H9 (cell line): ENCODE measurements at regions not wholly inside any gene's neighbourhood (a gene's known extent, or its start where the extent isn't known, plus 50 kb on each side); places are given as distances from the start of the nearest gene placed in this dataset.

Source experiments
- DNase-seq: peaks from one replicate; pipeline ENCODE4 v3.0.0-alpha.2; 2017
- H2AFZ ChIP-seq: one replicate; pipeline ENCODE4 v1.6.1; 2013; ENCODE audit warnings: mild to moderate bottlenecking, low read length, control low read depth, moderate library complexity
- H2AK5ac ChIP-seq: 2 replicates; pipeline ENCODE4 v1.6.1; 2013; ENCODE audit warnings: low read length, control low read depth, mixed read lengths; ENCODE audit not compliant: insufficient read length
- H2BK120ac ChIP-seq: one replicate; pipeline ENCODE4 v1.6.1; 2013; ENCODE audit warnings: low read depth, mild to moderate bottlenecking, low read length, control low read depth, inconsistent platforms; ENCODE audit not compliant: poor library complexity, severe bottlenecking
- H2BK12ac ChIP-seq: 2 replicates; pipeline ENCODE4 v1.6.1; 2013; ENCODE audit warnings: low read length, control low read depth, mixed read lengths, low read depth; ENCODE audit not compliant: insufficient read length
- H2BK15ac ChIP-seq: 2 replicates; pipeline ENCODE4 v1.6.1; 2013; ENCODE audit warnings: low read depth, low read length, control low read depth
- H2BK20ac ChIP-seq: one replicate; pipeline ENCODE4 v1.6.1; 2013; ENCODE audit warnings: low read depth, mild to moderate bottlenecking, low read length, control low read depth, inconsistent platforms; ENCODE audit not compliant: poor library complexity, severe bottlenecking
- H2BK5ac ChIP-seq: 2 replicates; pipeline ENCODE4 v1.6.1; 2013; ENCODE audit warnings: low read length, control low read depth, mixed read lengths; ENCODE audit not compliant: insufficient read length
- H3K14ac ChIP-seq: 2 replicates; pipeline ENCODE4 v1.6.1; 2013; ENCODE audit warnings: low read length, control low read depth; ENCODE audit not compliant: insufficient read depth
- H3K18ac ChIP-seq: 2 replicates; pipeline ENCODE4 v1.6.1; 2013; ENCODE audit warnings: low read depth, mild to moderate bottlenecking, mixed read lengths, low read length, control low read depth; ENCODE audit not compliant: insufficient read length
- H3K23ac ChIP-seq: 2 replicates; pipeline ENCODE4 v1.6.1; 2013; ENCODE audit warnings: low read length, control low read depth, mixed read lengths, low read depth; ENCODE audit not compliant: insufficient read length
- H3K23me2 ChIP-seq: 2 replicates; pipeline ENCODE4 v1.6.1; 2013; ENCODE audit warnings: low read depth, mild to moderate bottlenecking, mixed read lengths, low read length, control low read depth; ENCODE audit not compliant: insufficient read length, poor library complexity, severe bottlenecking
- H3K27ac ChIP-seq: 2 replicates; pipeline ENCODE4 v1.5.1; 2013; ENCODE audit warnings: low read length, control low read depth, mixed read lengths, low read depth; ENCODE audit not compliant: insufficient read length
- H3K27me3 ChIP-seq: 2 replicates; pipeline ENCODE4 v1.6.1; 2013; ENCODE audit warnings: low read length, control low read depth, inconsistent platforms; ENCODE audit not compliant: insufficient read depth
- H3K4ac ChIP-seq: 2 replicates; pipeline ENCODE4 v1.6.1; 2013; ENCODE audit warnings: low read depth, mild to moderate bottlenecking, control low read depth, inconsistent platforms, low read length, moderate library complexity
- H3K4me1 ChIP-seq: 2 replicates; pipeline ENCODE4 v1.6.1; 2013; ENCODE audit warnings: low read length, control low read depth, inconsistent platforms; ENCODE audit not compliant: insufficient read depth
- H3K4me2 ChIP-seq: 2 replicates; pipeline ENCODE4 v1.6.1; 2013; ENCODE audit warnings: low read length, control low read depth, mixed read lengths; ENCODE audit not compliant: insufficient read length, insufficient read depth
- H3K56ac ChIP-seq: 2 replicates; pipeline ENCODE4 v1.6.1; 2013; ENCODE audit warnings: low read depth, mild to moderate bottlenecking, mixed read lengths, low read length, control low read depth; ENCODE audit not compliant: insufficient read length
- H3K79me1 ChIP-seq: 2 replicates; pipeline ENCODE4 v1.6.1; 2013; ENCODE audit warnings: low read depth, mild to moderate bottlenecking, moderate library complexity, low read length, control low read depth, inconsistent platforms; ENCODE audit not compliant: insufficient read depth, poor library complexity, severe bottlenecking
- H3K79me2 ChIP-seq: 2 replicates; pipeline ENCODE4 v1.6.1; 2013; ENCODE audit warnings: low read length, control low read depth, inconsistent platforms; ENCODE audit not compliant: insufficient read depth
- H3K9ac ChIP-seq: 2 replicates; pipeline ENCODE4 v1.6.1; 2013; ENCODE audit warnings: low read length, control low read depth, mixed read lengths; ENCODE audit not compliant: insufficient read length; ENCODE audit errors: extremely low read depth
- H3K9me3 ChIP-seq: one replicate; pipeline ENCODE4 v1.6.1; 2013; ENCODE audit warnings: low read depth, low read length, inconsistent platforms; ENCODE audit not compliant: control insufficient read depth
- H3T11ph ChIP-seq: one replicate; pipeline ENCODE4 v1.6.1; 2013; ENCODE audit warnings: mild to moderate bottlenecking, low read length, control low read depth, inconsistent platforms
- H4K20me1 ChIP-seq: one replicate; pipeline ENCODE4 v1.6.1; 2013; ENCODE audit not compliant: control insufficient read depth, insufficient read length, insufficient read depth
- H4K5ac ChIP-seq: 2 replicates; pipeline ENCODE4 v1.6.1; 2013; ENCODE audit warnings: low read depth, mild to moderate bottlenecking, mixed read lengths, low read length, control low read depth; ENCODE audit not compliant: insufficient read length
- H4K8ac ChIP-seq: replicated peaks from 2 replicates; pipeline ENCODE4 v1.6.1; 2013; ENCODE audit warnings: low read length, control low read depth, mixed read lengths, low read depth; ENCODE audit not compliant: insufficient read length
- H4K91ac ChIP-seq: 2 replicates; pipeline ENCODE4 v1.6.1; 2013; ENCODE audit warnings: low read depth, mild to moderate bottlenecking, moderate library complexity, mixed read lengths, low read length, control low read depth; ENCODE audit not compliant: insufficient read length
- H3K27ac Mint-ChIP-seq, 3 experiments: 2 replicates in 2 of 3; 3 replicates in 1 of 3; pipeline ENCODE4 v1.8.0; 2020 to 2021; ENCODE audit warnings: mixed read lengths in 3 of 3, mild to moderate bottlenecking in 1 of 3, moderate library complexity in 1 of 3
- H3K27me3 Mint-ChIP-seq: 2 replicates; pipeline ENCODE4 v1.8.0; 2021; ENCODE audit warnings: low read depth, mild to moderate bottlenecking, moderate library complexity, mixed read lengths
- H3K36me3 Mint-ChIP-seq, 3 experiments: 2 replicates in 2 of 3; 3 replicates in 1 of 3; pipeline ENCODE4 v1.8.0; 2020 to 2021; ENCODE audit warnings: low read depth in 3 of 3, mixed read lengths in 3 of 3; ENCODE audit not compliant: insufficient read depth in 1 of 3
- H3K4me1 Mint-ChIP-seq, 2 experiments: 2 replicates each; pipeline ENCODE4 v1.8.0; 2020; ENCODE audit warnings: mixed read lengths in 2 of 2
- H3K4me3 Mint-ChIP-seq, 2 experiments: 2 replicates in 1 of 2; 3 replicates in 1 of 2; pipeline ENCODE4 v1.8.0; 2020 to 2021; ENCODE audit warnings: mild to moderate bottlenecking in 2 of 2, mixed read lengths in 2 of 2, moderate library complexity in 1 of 2
- H3K9me3 Mint-ChIP-seq, 2 experiments: 2 replicates in 1 of 2; 3 replicates in 1 of 2; pipeline ENCODE4 v1.8.0; 2020; ENCODE audit warnings: mild to moderate bottlenecking in 2 of 2, mixed read lengths in 2 of 2, moderate library complexity in 1 of 2
- CTCF ChIP-seq: fragments of 200-600 bp; sonication (generic); conservative IDR thresholded peaks from 3 replicates; pipeline ENCODE4 v1.8.0; 2021; ENCODE audit warnings: antibody characterized with exemption, mild to moderate bottlenecking
- WGBS: extraction: QIAGEN DNeasy Blood & Tissue Kit; methylation state at CpG from one replicate; pipeline ENCODE4 v1.1.7; 2013; ENCODE audit warnings: missing lambda C conversion rate, low lambda C conversion rate, mixed read lengths; ENCODE audit not compliant: insufficient read length; ENCODE audit errors: extremely low coverage; 5-methylcytosine and 5-hydroxymethylcytosine counted together

- H3K9me3 ChIP-seq: no peaks in the 10 kb centered on the region
Observed at GRCh38 chr2:120974950-120975349, 239.3 kb downstream of the GLI2 start.

More at GRCh38 chr2:120974950-120975349, 239.3 kb downstream of the GLI2 start:
- Histone ChIP-seq H3K56ac (no peak overlapping the region), H3K4me1 (no peaks in the 10 kb centered on the region), H2AFZ (no peak overlapping the region), H2BK15ac (no peak overlapping the region), H3K27ac (no peak overlapping the region), H3K4ac (no peak overlapping the region), H3K18ac (no peak overlapping the region), H4K8ac (no peak overlapping the region), H2AK5ac (no peak overlapping the region), H3T11ph (no peak overlapping the region), H3K4me2 (no peak overlapping the region), H3K14ac (no peak overlapping the region), H2BK12ac (no peak overlapping the region), H2BK120ac (no peak overlapping the region), H2BK20ac (no peak overlapping the region), H4K91ac (no peak overlapping the region), H4K20me1 (no peaks in the 10 kb centered on the region), H4K5ac (no peak overlapping the region), H3K23me2 (no peaks in the 10 kb centered on the region), H3K27me3 (no peaks in the 10 kb centered on the region), H3K79me1 (no peaks in the 10 kb centered on the region), H2BK5ac (no peak overlapping the region), H3K79me2 (no peaks in the 10 kb centered on the region), H3K23ac (no peak overlapping the region), H3K9ac (no peak overlapping the region)
- WGBS: no CpG with 5 or more reads among the region's 4 CpGs
- no peak for TF ChIP-seq CTCF
- no peak overlapping the region for H3K27ac Mint-ChIP-seq
- DNase-seq: no peak
- peaks cover 0 to under 1% of the 10 kb centered on the region in 2 experiments; a peak in 1 of 4 replicates for H3K4me1 Mint-ChIP-seq
- H3K27me3 Mint-ChIP-seq: no peaks in the 10 kb centered on the region
- no peaks in the 10 kb centered on the region for H3K9me3 Mint-ChIP-seq
- no peak overlapping the region for H3K4me3 Mint-ChIP-seq
- peaks cover 33 to 85% (median 80%) of the 10 kb centered on the region in 3 experiments for H3K36me3 Mint-ChIP-seq
